GM12878 (cell line): ENCODE measurements at regions not wholly inside any gene's neighbourhood (a gene's known extent, or its start where the extent isn't known, plus 50 kb on each side); places are given as distances from the start of the nearest gene placed in this dataset.

Source experiments
- ATAC-seq: fragments of 200-7000 bp; cut with Tn5 transposase; 3 replicates; pipeline ENCODE4 v1.9.1; 2020; ENCODE audit warnings: mild to moderate bottlenecking, moderate library complexity
- BruUV-seq: library from RNA; stranded (reverse); fragments of 400-500 nt; replicated peaks from 2 replicates; lab custom pipeline; 2021; lab: Mats Ljungman, UMichigan
- CTCF ChIA-PET: fragments of 300-600 bp; sonication (Branson Sonifier 250); formaldehyde crosslinking; extraction: SDS; loops from one replicate; lab custom pipeline; 2021; ENCODE audit warnings: inconsistent platforms; lab: Yijun Ruan, JAX
- POLR2A ChIA-PET: fragments of 350-600 bp; formaldehyde crosslinking; extraction: SDS; loops from one replicate; lab custom pipeline; 2021; ENCODE audit warnings: inconsistent platforms; lab: Charles Lee
- RAD21 ChIA-PET: fragments of 300-600 bp; sonication (Branson Sonifier 250); formaldehyde crosslinking; loops from one replicate; lab custom pipeline; 2023; ENCODE audit warnings: antibody characterized with exemption; ENCODE audit not compliant: unreplicated experiment; lab: Charles Lee
- SMC1A ChIA-PET: fragments of 300-600 bp; sonication (Branson Sonifier 250); formaldehyde crosslinking; loops from one replicate; lab custom pipeline; 2023; ENCODE audit not compliant: unreplicated experiment, uncharacterized antibody; lab: Charles Lee
- DNase-seq: peaks from one replicate; pipeline ENCODE4 v3.0.0-alpha.2; 2011; ENCODE audit warnings: low read depth, low spot score
- FAIRE-seq: peaks from 3 replicates; lab custom pipeline; 2011; peaks lifted over from hg19 to GRCh38; lab: Jason Lieb, UNC
- H2AFZ ChIP-seq: 2 replicates; pipeline ENCODE4 v1.6.0; 2011; ENCODE audit warnings: low read depth, low read length, control low read depth; ENCODE audit not compliant: control insufficient read depth
- H3K27ac ChIP-seq: 2 replicates; pipeline ENCODE4 v1.5.1; 2011; ENCODE audit warnings: control low read depth; ENCODE audit not compliant: control insufficient read depth, insufficient read depth
- H3K27me3 ChIP-seq, 2 experiments: replicated peaks in 1 of 2; 2 replicates each; pipeline versions ENCODE4 v1.6.0 to v1.6.1; 2011; ENCODE audit warnings: low read length in 1 of 2; ENCODE audit not compliant: control insufficient read depth in 2 of 2, insufficient read depth in 2 of 2
- H3K36me3 ChIP-seq, 2 experiments: 2 replicates each; pipeline ENCODE4 v1.5.1; 2011; ENCODE audit warnings: low read length in 1 of 2; ENCODE audit not compliant: control insufficient read depth in 2 of 2, insufficient read depth in 2 of 2
- H3K4me1 ChIP-seq: 2 replicates; pipeline ENCODE4 v1.6.1; 2011; ENCODE audit warnings: mild to moderate bottlenecking, low read length, moderate library complexity, mixed read lengths; ENCODE audit not compliant: control insufficient read depth, insufficient read depth
- H3K4me2 ChIP-seq: 2 replicates; pipeline ENCODE4 v1.6.0; 2011; ENCODE audit warnings: control low read depth; ENCODE audit not compliant: control insufficient read depth, insufficient read depth
- H3K4me3 ChIP-seq: fragments of 200-600 bp; sonication (generic); 2 replicates; pipeline ENCODE4 v1.5.1; 2016
- H3K79me2 ChIP-seq: 2 replicates; pipeline ENCODE4 v1.6.0; 2011; ENCODE audit warnings: low read length; ENCODE audit not compliant: control insufficient read depth, insufficient read depth
- H3K9ac ChIP-seq: 2 replicates; pipeline ENCODE4 v1.8.0; 2011; ENCODE audit warnings: low read length, control low read depth, mixed read lengths; ENCODE audit not compliant: control insufficient read depth, insufficient read depth
- H3K9me3 ChIP-seq: replicated peaks from 3 replicates; pipeline ENCODE4 v1.5.1; 2011; ENCODE audit warnings: mild to moderate bottlenecking, low read length; ENCODE audit not compliant: control insufficient read depth, insufficient read depth
- H4K20me1 ChIP-seq: 2 replicates; pipeline ENCODE4 v1.6.0; 2011; ENCODE audit not compliant: control insufficient read depth, insufficient read depth
- CBX3 ChIP-seq: fragments of 200-600 bp; sonication (generic); IDR thresholded peaks from 2 replicates; pipeline ENCODE4 v1.6.1; 2016; ENCODE audit warnings: low read depth, borderline replicate concordance
- CBX5 ChIP-seq: sonication (generic); IDR thresholded peaks from 2 replicates; pipeline ENCODE4 v1.6.1; 2016; ENCODE audit warnings: low read depth, moderate library complexity, mild to moderate bottlenecking, inconsistent platforms
- IKZF1 ChIP-seq: fragments of 450-650 bp; conservative IDR thresholded peaks from 2 replicates; pipeline ENCODE4 v1.6.1; 2017; ENCODE audit warnings: antibody characterized with exemption, mild to moderate bottlenecking
- MTA2 ChIP-seq: fragments of 450-650 bp; IDR thresholded peaks from 2 replicates; pipeline ENCODE4 v1.6.1; 2016; ENCODE audit warnings: low read depth, mild to moderate bottlenecking, moderate library complexity
- NFYB ChIP-seq: IDR thresholded peaks from 2 replicates; pipeline ENCODE4 v1.6.1; 2011; ENCODE audit warnings: low read depth, mild to moderate bottlenecking, low read length, improper control_type of control experiment, moderate library complexity; ENCODE audit not compliant: insufficient read depth
- NR2C1 ChIP-seq: fragments of 450-650 bp; IDR thresholded peaks from 2 replicates; pipeline ENCODE4 v1.6.1; 2017; ENCODE audit warnings: antibody characterized with exemption, mild to moderate bottlenecking, moderate library complexity
- RBBP5 ChIP-seq: fragments of 200-600 bp; sonication (generic); conservative IDR thresholded peaks from 2 replicates; pipeline ENCODE4 v1.6.1; 2016
- ZNF24 ChIP-seq: fragments of 450-650 bp; IDR thresholded peaks from 2 replicates; pipeline ENCODE4 v1.6.1; 2017; ENCODE audit warnings: antibody characterized with exemption, mild to moderate bottlenecking
- ZNF274 ChIP-seq: IDR thresholded peaks from one replicate; pipeline ENCODE4 v1.8.0; 2011; ENCODE audit not compliant: insufficient read length, insufficient read depth
- ZNF622 ChIP-seq: fragments of 450-650 bp; IDR thresholded peaks from 2 replicates; pipeline ENCODE4 v1.6.1; 2017; ENCODE audit warnings: mild to moderate bottlenecking, inconsistent platforms
- WGBS: methylation state at CpG from one replicate; pipeline ENCODE4 v1.1.6; 2016; ENCODE audit warnings: low lambda C conversion rate; ENCODE audit not compliant: insufficient replicate concordance, insufficient coverage; ENCODE audit errors: missing lambda C conversion rate; 5-methylcytosine and 5-hydroxymethylcytosine counted together
- in situ Hi-C: fragments of 300-500 bp; cut with MboI; formaldehyde crosslinking; loops from 9 replicates; pipeline ENCODE4 v1.14.3; 2018; ENCODE audit warnings: mixed read lengths
- intact Hi-C: fragments of 100-400 bp; cut with micrococcal nuclease; formaldehyde crosslinking; loops from one replicate; pipeline ENCODE4 v1.14.2; 2022; ENCODE audit not compliant: unreplicated experiment
- TF ChIP-seq, protein P1 (sequence below): fragments of 450-650 bp; IDR thresholded peaks from 2 replicates; pipeline ENCODE4 v1.6.1; 2017; ENCODE audit warnings: mild to moderate bottlenecking
- TF ChIP-seq, protein P2 (sequence below): fragments of 450-650 bp; formaldehyde crosslinking; IDR thresholded peaks from 2 replicates; pipeline ENCODE4 v1.5.0; 2022; ENCODE audit warnings: mild to moderate bottlenecking, missing genetic modification characterization
- TF ChIP-seq, protein P3 (sequence below): IDR thresholded peaks from 2 replicates; pipeline ENCODE4 v1.6.1; 2012; ENCODE audit warnings: low read depth, low read length, improper control_type of control experiment
- TF ChIP-seq, protein P4 (sequence below): IDR thresholded peaks from 2 replicates; pipeline ENCODE4 v1.6.1; 2011; ENCODE audit warnings: low read depth, mild to moderate bottlenecking, low read length, moderate library complexity, borderline replicate concordance; ENCODE audit errors: extremely low read depth

DNA sequence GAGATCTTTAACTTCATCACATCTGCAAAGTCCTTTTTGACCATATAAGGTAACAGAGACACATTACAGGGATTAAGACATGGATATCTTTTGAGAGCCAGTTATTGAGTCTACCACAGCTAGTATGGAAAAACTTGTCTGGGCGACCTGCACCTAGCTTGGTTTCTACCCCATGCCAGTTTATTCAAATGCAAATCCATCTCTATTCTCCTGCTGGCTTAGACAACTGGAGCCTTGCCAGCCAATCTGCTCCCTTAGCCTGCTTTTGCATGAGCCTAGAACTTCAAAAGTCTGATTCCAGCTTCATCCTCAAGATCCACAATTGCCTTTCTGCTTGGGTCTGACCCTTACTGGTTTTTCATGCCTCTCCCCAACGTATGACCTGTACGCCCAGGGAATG lies 212.0 kb upstream of the AFF2 start (continued):
- TF ChIP-seq NR2C1 (no peak), ZNF274 (no peak)
- TF ChIP-seq, all 136 proteins: peak for 0

DNA sequence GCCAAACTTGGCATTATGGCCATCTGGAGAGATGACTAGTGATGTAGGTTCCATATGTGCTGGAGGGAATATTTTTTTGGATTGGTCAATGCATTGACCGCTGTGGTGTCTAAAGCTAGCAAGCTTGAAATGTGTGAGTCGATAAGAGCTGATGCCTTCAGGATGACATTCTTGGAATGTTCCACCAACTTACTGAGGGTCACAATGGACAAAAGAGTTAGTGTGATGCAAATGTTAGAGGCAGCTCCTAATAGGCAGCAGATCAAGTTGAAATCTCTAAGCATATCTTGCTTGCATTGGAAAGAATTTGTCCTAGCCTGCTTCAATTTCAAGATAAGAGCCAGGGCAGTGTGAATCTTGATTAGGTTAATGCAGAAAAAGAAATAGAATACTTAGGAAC lies 210.4 kb upstream of the AFF2 start:
- FAIRE-seq = no peak
- POLR2A ChIA-PET = no interaction called here
- Histone ChIP-seq H3K4me2 (no peak overlapping the region), H3K79me2 (no peaks in the 10 kb centered on the region), H3K4me3 (no peak overlapping the region), H3K36me3 (no peaks in the 10 kb centered on the region), H4K20me1 (no peaks in the 10 kb centered on the region), H3K27ac (no peak overlapping the region), H2AFZ (no peak overlapping the region), H3K9me3 (no peaks in the 10 kb centered on the region), H3K4me1 (no peaks in the 10 kb centered on the region)
- no peak for DNase-seq
- no TSS peak for BruUV-seq
- RAD21 ChIA-PET = interaction anchor here (0.6 kb wide), 1 partner anchor 172 kb away, joined by 3 read pairs; no protein-coding TSS in a partner anchor
- CTCF ChIA-PET = no interaction called here
- in situ Hi-C loops = no loop called here
- TF ChIP-seq, protein P1, sequence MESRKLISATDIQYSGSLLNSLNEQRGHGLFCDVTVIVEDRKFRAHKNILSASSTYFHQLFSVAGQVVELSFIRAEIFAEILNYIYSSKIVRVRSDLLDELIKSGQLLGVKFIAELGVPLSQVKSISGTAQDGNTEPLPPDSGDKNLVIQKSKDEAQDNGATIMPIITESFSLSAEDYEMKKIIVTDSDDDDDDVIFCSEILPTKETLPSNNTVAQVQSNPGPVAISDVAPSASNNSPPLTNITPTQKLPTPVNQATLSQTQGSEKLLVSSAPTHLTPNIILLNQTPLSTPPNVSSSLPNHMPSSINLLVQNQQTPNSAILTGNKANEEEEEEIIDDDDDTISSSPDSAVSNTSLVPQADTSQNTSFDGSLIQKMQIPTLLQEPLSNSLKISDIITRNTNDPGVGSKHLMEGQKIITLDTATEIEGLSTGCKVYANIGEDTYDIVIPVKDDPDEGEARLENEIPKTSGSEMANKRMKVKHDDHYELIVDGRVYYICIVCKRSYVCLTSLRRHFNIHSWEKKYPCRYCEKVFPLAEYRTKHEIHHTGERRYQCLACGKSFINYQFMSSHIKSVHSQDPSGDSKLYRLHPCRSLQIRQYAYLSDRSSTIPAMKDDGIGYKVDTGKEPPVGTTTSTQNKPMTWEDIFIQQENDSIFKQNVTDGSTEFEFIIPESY = no peak
- TF ChIP-seq ZNF24 = no peak
- no peak for TF ChIP-seq IKZF1
- TF ChIP-seq, protein P2, sequence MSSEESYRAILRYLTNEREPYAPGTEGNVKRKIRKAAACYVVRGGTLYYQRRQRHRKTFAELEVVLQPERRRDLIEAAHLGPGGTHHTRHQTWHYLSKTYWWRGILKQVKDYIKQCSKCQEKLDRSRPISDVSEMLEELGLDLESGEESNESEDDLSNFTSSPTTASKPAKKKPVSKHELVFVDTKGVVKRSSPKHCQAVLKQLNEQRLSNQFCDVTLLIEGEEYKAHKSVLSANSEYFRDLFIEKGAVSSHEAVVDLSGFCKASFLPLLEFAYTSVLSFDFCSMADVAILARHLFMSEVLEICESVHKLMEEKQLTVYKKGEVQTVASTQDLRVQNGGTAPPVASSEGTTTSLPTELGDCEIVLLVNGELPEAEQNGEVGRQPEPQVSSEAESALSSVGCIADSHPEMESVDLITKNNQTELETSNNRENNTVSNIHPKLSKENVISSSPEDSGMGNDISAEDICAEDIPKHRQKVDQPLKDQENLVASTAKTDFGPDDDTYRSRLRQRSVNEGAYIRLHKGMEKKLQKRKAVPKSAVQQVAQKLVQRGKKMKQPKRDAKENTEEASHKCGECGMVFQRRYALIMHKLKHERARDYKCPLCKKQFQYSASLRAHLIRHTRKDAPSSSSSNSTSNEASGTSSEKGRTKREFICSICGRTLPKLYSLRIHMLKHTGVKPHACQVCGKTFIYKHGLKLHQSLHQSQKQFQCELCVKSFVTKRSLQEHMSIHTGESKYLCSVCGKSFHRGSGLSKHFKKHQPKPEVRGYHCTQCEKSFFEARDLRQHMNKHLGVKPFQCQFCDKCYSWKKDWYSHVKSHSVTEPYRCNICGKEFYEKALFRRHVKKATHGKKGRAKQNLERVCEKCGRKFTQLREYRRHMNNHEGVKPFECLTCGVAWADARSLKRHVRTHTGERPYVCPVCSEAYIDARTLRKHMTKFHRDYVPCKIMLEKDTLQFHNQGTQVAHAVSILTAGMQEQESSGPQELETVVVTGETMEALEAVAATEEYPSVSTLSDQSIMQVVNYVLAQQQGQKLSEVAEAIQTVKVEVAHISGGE (CRISPR knock-in tag) = no peak
- TF ChIP-seq, protein P3, sequence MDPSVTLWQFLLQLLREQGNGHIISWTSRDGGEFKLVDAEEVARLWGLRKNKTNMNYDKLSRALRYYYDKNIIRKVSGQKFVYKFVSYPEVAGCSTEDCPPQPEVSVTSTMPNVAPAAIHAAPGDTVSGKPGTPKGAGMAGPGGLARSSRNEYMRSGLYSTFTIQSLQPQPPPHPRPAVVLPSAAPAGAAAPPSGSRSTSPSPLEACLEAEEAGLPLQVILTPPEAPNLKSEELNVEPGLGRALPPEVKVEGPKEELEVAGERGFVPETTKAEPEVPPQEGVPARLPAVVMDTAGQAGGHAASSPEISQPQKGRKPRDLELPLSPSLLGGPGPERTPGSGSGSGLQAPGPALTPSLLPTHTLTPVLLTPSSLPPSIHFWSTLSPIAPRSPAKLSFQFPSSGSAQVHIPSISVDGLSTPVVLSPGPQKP = no peak
- no peak for TF ChIP-seq CBX3
- TF ChIP-seq ZNF622 = no peak
- TF ChIP-seq NFYB = no peak
- TF ChIP-seq, protein P4, sequence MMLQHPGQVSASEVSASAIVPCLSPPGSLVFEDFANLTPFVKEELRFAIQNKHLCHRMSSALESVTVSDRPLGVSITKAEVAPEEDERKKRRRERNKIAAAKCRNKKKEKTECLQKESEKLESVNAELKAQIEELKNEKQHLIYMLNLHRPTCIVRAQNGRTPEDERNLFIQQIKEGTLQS = no peak
- no peak for TF ChIP-seq RBBP5
- TF ChIP-seq CBX5 = no peak
- TF ChIP-seq MTA2 = no peak
- TF ChIP-seq, all 136 proteins: peak for 0
- no peak overlapping the region for H3K9ac ChIP-seq
- no peak for ATAC-seq
- SMC1A ChIA-PET = no interaction called here
- intact Hi-C loops = no loop called here
- H3K27me3 ChIP-seq = no peaks in the 10 kb centered on the region
- 71% methylated on average over 2 of the region's 2 CpGs for WGBS
